CMK (cell line): ENCODE measurements at regions not wholly inside any gene's neighbourhood (a gene's known extent, or its start where the extent isn't known, plus 50 kb on each side); places are given as distances from the start of the nearest gene placed in this dataset.
"Not testable (repeated sequence)": the region's sequence is repeated elsewhere in the genome, so short reads cannot be mapped to it uniquely, and the experiment has no call there.

Experiments used
- DNase-seq: peaks from one replicate; pipeline ENCODE4 v3.0.0-alpha.2; 2010; ENCODE audit warnings: low read depth

- no peak for DNase-seq
Measured at GRCh38 chr5:67639313-67639712, 442.7 kb upstream of the CD180 start.

GRCh38 chr5:67636850-67637524 is 440.4 kb upstream of the CD180 start:
- no peak for DNase-seq

- no peak for DNase-seq
Measured at GRCh38 chr5:67636091-67636490, 439.5 kb upstream of the CD180 start.

GRCh38 chr5:67627079-67627478 is 430.5 kb upstream of the CD180 start:
- not testable (repeated sequence) for DNase-seq

GRCh38 chr5:67623078-67623477 is 426.5 kb upstream of the CD180 start:
- no peak for DNase-seq

- no peak for DNase-seq
Measured at GRCh38 chr5:67620424-67621397, 424.1 kb upstream of the CD180 start.

- DNase-seq, result no peak
Measured at GRCh38 chr5:67619636-67620035, 423.0 kb upstream of the CD180 start.

- no peak for DNase-seq
Measured at GRCh38 chr5:67619235-67619634, 422.6 kb upstream of the CD180 start.

GRCh38 chr5:67617051-67617450 is 420.5 kb upstream of the CD180 start:
- DNase-seq, result no peak

- no peak for DNase-seq
Measured at GRCh38 chr5:67612961-67613360, 416.4 kb upstream of the CD180 start.

GRCh38 chr5:67610186-67610912 is 413.8 kb upstream of the CD180 start:
- no peak for DNase-seq

- DNase-seq, result no peak
Measured at GRCh38 chr5:67607958-67608357, 411.4 kb upstream of the CD180 start.

- DNase-seq, result no peak
Measured at GRCh38 chr5:67606586-67606947, 410.0 kb upstream of the CD180 start.

- DNase-seq, result no peak
Measured at GRCh38 chr5:67605730-67606585, 409.4 kb upstream of the CD180 start.

GRCh38 chr5:67591491-67591890 is 394.9 kb upstream of the CD180 start:
- DNase-seq, result no peak

GRCh38 chr5:67588389-67588788 is 391.8 kb upstream of the CD180 start:
- DNase-seq, result no peak

- DNase-seq, result no peak
Measured at GRCh38 chr5:67581203-67581602, 384.6 kb upstream of the CD180 start.

GRCh38 chr5:67578011-67578410 is 381.4 kb upstream of the CD180 start:
- no peak for DNase-seq

- DNase-seq, result no peak
Measured at GRCh38 chr5:67577424-67577823, 380.8 kb upstream of the CD180 start.

GRCh38 chr5:67576112-67576511 is 379.5 kb upstream of the CD180 start:
- no peak for DNase-seq

GRCh38 chr5:67575087-67575486 is 378.5 kb upstream of the CD180 start:
- no peak for DNase-seq
